ENCODE measurements at regions not wholly inside any gene's neighbourhood (a gene's known extent, or its start where the extent isn't known, plus 50 kb on each side); places are given as distances from the start of the nearest gene placed in this dataset.

- DNase-seq (ENCODE audit: low read depth) = no peak
Observed at GRCh38 chr4:129899849-129900248, 803.9 kb downstream of the C4orf33 start.

DNA sequence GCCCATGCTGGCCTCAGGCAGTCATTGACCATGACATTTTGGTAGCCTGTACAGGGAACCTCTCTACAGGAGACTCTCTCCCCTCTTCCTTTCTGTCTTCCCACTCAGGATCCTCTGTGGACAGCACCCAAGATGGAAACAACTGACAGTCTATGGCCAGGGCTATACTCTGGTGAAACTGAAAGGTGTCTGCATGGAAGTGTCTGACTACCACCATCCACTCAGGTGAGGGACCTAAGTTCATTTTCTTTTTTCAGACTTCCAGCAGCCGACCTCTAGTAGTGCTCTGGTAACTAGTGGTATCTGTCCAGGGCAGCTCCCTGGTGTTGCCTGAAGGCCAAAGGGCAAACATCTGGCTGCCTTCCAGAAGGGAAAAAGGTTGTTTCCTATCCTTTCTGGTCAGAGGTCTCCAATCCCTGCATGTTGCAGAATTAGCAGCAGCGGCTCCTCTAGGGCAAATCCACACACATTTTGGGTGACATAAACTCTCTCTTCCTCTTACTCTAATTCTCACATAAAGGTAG lies 804.5 kb downstream of the C4orf33 start:
- no peak for DNase-seq (ENCODE audit: low read depth)

DNA sequence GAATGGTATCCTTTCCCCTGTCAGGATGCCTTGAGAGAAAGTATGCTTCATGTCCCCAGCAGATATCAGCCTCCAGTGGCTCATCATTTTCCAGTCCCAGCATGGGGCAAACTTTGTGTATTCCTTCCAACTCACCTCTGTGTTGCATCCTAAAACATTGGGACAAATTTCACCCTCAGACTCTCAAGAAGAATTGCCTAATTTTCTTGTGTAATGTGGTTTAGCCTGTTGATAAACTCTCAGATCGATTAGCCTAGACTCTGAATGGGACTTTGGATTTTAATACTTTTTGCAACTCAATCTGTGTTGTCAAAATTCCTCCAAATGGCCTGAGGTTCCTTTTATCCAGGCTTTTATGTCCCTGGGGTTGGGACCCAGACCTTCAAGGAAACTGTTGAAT lies 805.3 kb downstream of the C4orf33 start:
- no peak for DNase-seq (ENCODE audit: low read depth)

GRCh38 chr4:129903861-129904260 lies 807.9 kb downstream of the C4orf33 start:
- no peak for DNase-seq (ENCODE audit: low read depth)

GRCh38 chr4:129905256-129905655 lies 809.3 kb downstream of the C4orf33 start:
- no peak for DNase-seq (ENCODE audit: low read depth)

- DNase-seq (ENCODE audit: low read depth) = no peak
Observed at GRCh38 chr4:129908117-129908516, 812.2 kb downstream of the C4orf33 start.

DNA sequence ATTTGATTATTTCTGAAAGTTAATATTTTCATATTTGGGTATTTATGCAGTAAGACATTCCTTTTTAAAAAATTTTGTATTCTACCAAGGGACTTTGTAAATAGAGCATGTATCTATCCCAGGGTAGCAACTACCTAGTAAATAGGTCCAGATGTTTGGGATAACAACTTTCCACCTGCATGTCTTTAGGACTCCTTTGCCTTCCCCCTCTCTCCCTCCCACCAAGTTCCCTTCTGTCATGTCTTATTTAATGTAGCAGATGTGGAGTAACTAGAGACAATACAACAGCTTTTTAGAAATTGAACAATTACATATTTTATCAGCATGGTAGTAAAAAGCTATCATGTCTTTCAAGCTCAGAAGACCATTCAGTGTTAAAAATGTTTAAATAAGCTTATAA lies 821.0 kb downstream of the C4orf33 start:
- no peak for DNase-seq (ENCODE audit: low read depth)

- DNase-seq (ENCODE audit: low read depth) = no peak
Observed at GRCh38 chr4:129917651-129918050, 821.7 kb downstream of the C4orf33 start.

DNA sequence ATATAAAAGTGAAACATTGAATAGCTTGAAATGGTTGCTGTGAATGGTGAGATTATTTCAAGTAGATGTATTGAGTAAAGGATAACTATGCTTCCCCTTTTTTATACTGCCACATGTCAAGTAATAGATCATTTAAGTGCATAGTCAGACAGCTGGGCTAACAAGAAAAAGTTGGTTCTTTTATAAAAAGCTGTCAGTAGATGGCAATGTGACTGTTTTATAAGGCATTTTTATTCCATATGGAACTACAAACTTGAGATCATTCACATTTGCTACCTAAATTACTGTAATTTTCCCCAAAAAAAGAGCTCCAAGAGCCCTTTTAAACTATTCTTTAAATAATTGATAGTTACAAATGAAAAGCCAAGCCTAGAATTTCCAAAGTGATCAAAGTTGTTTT lies 831.0 kb downstream of the C4orf33 start:
- no peak for DNase-seq (ENCODE audit: low read depth)

DNA sequence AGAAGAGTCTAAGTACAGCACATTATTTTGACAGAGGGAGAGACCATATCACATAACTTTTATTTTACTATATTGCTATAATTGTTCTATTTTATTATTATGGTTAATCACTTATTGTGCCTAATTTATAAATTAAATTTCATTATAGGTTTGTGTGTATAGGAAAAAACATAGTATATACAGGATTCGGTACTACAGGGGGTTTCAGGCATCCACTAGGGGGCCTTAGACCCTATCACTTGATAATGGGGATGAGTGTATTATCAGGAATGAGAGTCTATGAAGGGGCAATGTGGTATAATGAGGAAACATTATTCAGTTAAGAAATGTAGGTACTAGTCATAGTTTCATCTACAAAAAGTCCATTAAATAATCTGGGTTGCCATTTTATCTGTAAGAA lies 833.1 kb downstream of the C4orf33 start:
- DNase-seq (ENCODE audit: low read depth) = no peak

DNA sequence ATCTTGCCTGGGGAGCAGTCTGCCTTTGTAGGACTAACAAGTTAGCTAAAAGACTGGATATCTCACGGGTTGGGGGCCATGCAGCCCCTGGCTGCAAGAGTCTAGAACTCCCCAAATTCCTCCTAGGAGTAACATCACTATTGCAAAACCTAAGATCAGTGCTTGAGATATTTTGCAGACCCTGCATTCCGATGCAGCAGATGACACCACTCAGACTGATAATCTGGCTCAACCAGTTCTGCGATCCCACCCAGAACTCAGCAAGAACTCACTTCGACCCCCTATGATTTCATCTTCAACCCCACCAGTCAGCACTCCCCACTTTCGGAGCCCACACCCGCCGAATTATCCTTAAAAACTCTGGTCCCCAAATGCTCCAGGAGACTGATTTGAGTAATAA lies 834.0 kb downstream of the C4orf33 start:
- DNase-seq (ENCODE audit: low read depth) = no peak

- DNase-seq (ENCODE audit: low read depth) = no peak
Observed at GRCh38 chr4:129950217-129950616, 854.3 kb downstream of the C4orf33 start.

GRCh38 chr4:129966175-129966574 lies 870.2 kb downstream of the C4orf33 start:
- DNase-seq (ENCODE audit: low read depth) = no peak

- no peak for DNase-seq (ENCODE audit: low read depth)
Observed at GRCh38 chr4:129968366-129968765, 872.4 kb downstream of the C4orf33 start.

GRCh38 chr4:129968778-129969177 lies 872.8 kb downstream of the C4orf33 start:
- DNase-seq (ENCODE audit: low read depth) = no peak

GRCh38 chr4:129970801-129971200 lies 874.8 kb downstream of the C4orf33 start:
- DNase-seq (ENCODE audit: low read depth) = no peak

GRCh38 chr4:129971419-129971818 lies 875.5 kb downstream of the C4orf33 start:
- DNase-seq (ENCODE audit: low read depth) = no peak

- no peak for DNase-seq (ENCODE audit: low read depth)
Observed at GRCh38 chr4:129972257-129972656, 876.3 kb downstream of the C4orf33 start.

- DNase-seq (ENCODE audit: low read depth) = no peak
Observed at GRCh38 chr4:129974730-129975129, 878.8 kb downstream of the C4orf33 start.

GRCh38 chr4:129978315-129978714 lies 882.4 kb downstream of the C4orf33 start:
- DNase-seq (ENCODE audit: low read depth) = no peak

- no peak for DNase-seq (ENCODE audit: low read depth)
Observed at GRCh38 chr4:129988957-129989356, 893.0 kb downstream of the C4orf33 start.

GRCh38 chr4:129994715-129995114 lies 898.8 kb downstream of the C4orf33 start:
- DNase-seq (ENCODE audit: low read depth) = no peak

GRCh38 chr4:129998436-129999150 lies 902.6 kb downstream of the C4orf33 start:
- DNase-seq (ENCODE audit: low read depth) = no peak

DNA sequence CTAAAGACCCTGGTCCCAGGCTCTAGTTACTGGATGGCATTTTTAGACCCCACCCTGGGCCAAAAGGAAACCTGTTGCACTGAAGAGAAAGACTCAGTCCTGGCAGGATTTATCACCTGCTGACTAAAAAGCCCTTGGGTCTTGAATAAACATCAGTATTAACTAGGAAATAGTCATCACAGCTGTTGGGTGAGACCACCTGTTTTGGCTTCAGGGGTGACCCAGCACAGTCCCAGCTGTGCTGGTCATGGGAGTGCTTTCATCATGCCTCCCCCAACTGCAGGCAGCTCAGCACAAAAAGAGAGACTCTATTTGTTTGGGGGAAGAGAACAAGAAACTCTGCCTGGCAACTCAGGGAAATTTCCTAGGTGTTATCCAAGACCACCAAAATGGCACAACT lies 903.2 kb downstream of the C4orf33 start:
- no peak for DNase-seq (ENCODE audit: low read depth)
